H1 (cell line): ENCODE measurements at regions not wholly inside any gene's neighbourhood (a gene's known extent, or its start where the extent isn't known, plus 50 kb on each side); places are given as distances from the start of the nearest gene placed in this dataset.

Experiments used
- CTCF ChIA-PET: fragments of 300-600 bp; sonication (Branson Sonifier 250); formaldehyde crosslinking; loops from one replicate; lab custom pipeline; 2021; ENCODE audit not compliant: partially characterized antibody; lab: Charles Lee
- POLR2A ChIA-PET: fragments of 300-600 bp; sonication (Branson Sonifier 250); formaldehyde crosslinking; loops from one replicate; lab custom pipeline; 2021; ENCODE audit warnings: inconsistent platforms; ENCODE audit not compliant: partially characterized antibody; lab: Charles Lee
- DNase-seq, 2 experiments: peaks; one replicate each; pipeline versions ENCODE4 v3.0.0 to v3.0.0-alpha.2; 2010 to 2022; ENCODE audit warnings: low spot score in 2 of 2, low read depth in 1 of 2, mixed read lengths in 1 of 2
- FAIRE-seq: peaks from 2 replicates; lab custom pipeline; 2011; peaks lifted over from hg19 to GRCh38; lab: Jason Lieb, UNC
- H2AFZ ChIP-seq: 2 replicates; pipeline ENCODE4 v1.8.1; 2012; ENCODE audit warnings: low read length, inconsistent platforms
- H2AK5ac ChIP-seq: 2 replicates; pipeline ENCODE4 v1.6.1; 2013; ENCODE audit warnings: low read depth, low read length
- H2BK120ac ChIP-seq: replicated peaks from 2 replicates; pipeline ENCODE3; 2013; ENCODE audit warnings: low read depth, low read length, inconsistent platforms
- H2BK12ac ChIP-seq: 2 replicates; pipeline ENCODE4 v1.6.1; 2013; ENCODE audit warnings: low read depth, low read length
- H2BK15ac ChIP-seq: 2 replicates; pipeline ENCODE4 v1.6.1; 2013; ENCODE audit warnings: low read length
- H2BK20ac ChIP-seq: 2 replicates; pipeline ENCODE4 v1.6.1; 2013; ENCODE audit warnings: low read length
- H2BK5ac ChIP-seq: 2 replicates; pipeline ENCODE4 v1.6.1; 2013; ENCODE audit warnings: low read depth, low read length
- H3K14ac ChIP-seq: 2 replicates; pipeline ENCODE4 v1.6.1; 2013; ENCODE audit warnings: inconsistent platforms; ENCODE audit not compliant: insufficient read length
- H3K18ac ChIP-seq: 2 replicates; pipeline ENCODE4 v1.6.1; 2013; ENCODE audit warnings: low read length; ENCODE audit errors: extremely low read depth
- H3K23ac ChIP-seq: 2 replicates; pipeline ENCODE4 v1.6.1; 2013; ENCODE audit warnings: inconsistent platforms; ENCODE audit not compliant: insufficient read length
- H3K23me2 ChIP-seq: 2 replicates; pipeline ENCODE4 v1.6.1; 2013; ENCODE audit warnings: low read depth, low read length
- H3K27ac ChIP-seq: 2 replicates; pipeline ENCODE4 v1.6.1; 2011; ENCODE audit warnings: low read depth, low read length, inconsistent platforms
- H3K27me3 ChIP-seq, 4 experiments: replicated peaks in 1 of 4; 1 replicate in 1 of 4; 2 replicates in 3 of 4; pipeline versions ENCODE4 v1.6.1 to v1.8.1; 2011 to 2013; ENCODE audit warnings: low read length in 3 of 4, mild to moderate bottlenecking in 3 of 4, inconsistent platforms in 2 of 4, mixed read lengths in 2 of 4, moderate library complexity in 1 of 4; ENCODE audit not compliant: control insufficient read depth in 3 of 4, insufficient read depth in 3 of 4; ENCODE audit errors: extremely low read depth in 1 of 4
- H3K36me3 ChIP-seq, 4 experiments: 2 replicates each; pipeline versions ENCODE4 v1.6.1 to v1.8.1; 2011 to 2013; ENCODE audit warnings: mild to moderate bottlenecking in 4 of 4, low read length in 3 of 4, moderate library complexity in 2 of 4, control low read depth in 1 of 4, inconsistent platforms in 1 of 4; ENCODE audit not compliant: insufficient read depth in 4 of 4, control insufficient read depth in 2 of 4
- H3K4ac ChIP-seq: replicated peaks from 2 replicates; pipeline ENCODE3; 2013; ENCODE audit warnings: low read length, low read depth, mixed read lengths, inconsistent platforms; ENCODE audit not compliant: insufficient read length
- H3K4me1 ChIP-seq, 4 experiments: replicated peaks in 1 of 4; 1 replicate in 1 of 4; 2 replicates in 3 of 4; pipeline versions ENCODE4 v1.6.1 to v1.8.1; 2011 to 2013; ENCODE audit warnings: low read length in 3 of 4, inconsistent platforms in 2 of 4, mixed read lengths in 1 of 4; ENCODE audit not compliant: insufficient read depth in 4 of 4, control insufficient read depth in 3 of 4
- H3K4me2 ChIP-seq, 2 experiments: 2 replicates each; pipeline versions ENCODE4 v1.6.1 to v1.8.1; 2011 to 2013; ENCODE audit warnings: low read depth in 2 of 2, low read length in 2 of 2, control low read depth in 1 of 2, inconsistent platforms in 1 of 2, mild to moderate bottlenecking in 1 of 2; ENCODE audit not compliant: insufficient read depth in 1 of 2
- H3K4me3 ChIP-seq, 4 experiments: fragments of 200-600, 300-600 bp in 1 of 4; sonication (generic), shearing (Covaris generic), sonication (Bioruptor Twin) in 1 of 4; 2 replicates each; pipeline versions ENCODE4 v1.5.1 to v1.8.1; 2011 to 2016; ENCODE audit warnings: low read length in 4 of 4, low read depth in 3 of 4, control low read depth in 2 of 4, inconsistent platforms in 2 of 4, mild to moderate bottlenecking in 2 of 4, mixed read lengths in 1 of 4, moderate library complexity in 1 of 4; ENCODE audit not compliant: insufficient read depth in 2 of 4; ENCODE audit errors: extremely low read depth in 1 of 4
- H3K56ac ChIP-seq: replicated peaks from 2 replicates; pipeline ENCODE3; 2013; ENCODE audit warnings: low read depth, mild to moderate bottlenecking, mixed read lengths, low read length, inconsistent platforms; ENCODE audit not compliant: insufficient read length
- H3K79me1 ChIP-seq: 2 replicates; pipeline ENCODE4 v1.6.1; 2013; ENCODE audit warnings: low read depth, low read length, control low read depth
- H3K79me2 ChIP-seq, 2 experiments: 2 replicates each; pipeline versions ENCODE4 v1.6.1 to v1.8.1; 2012 to 2013; ENCODE audit warnings: low read length in 2 of 2, mild to moderate bottlenecking in 2 of 2, inconsistent platforms in 1 of 2; ENCODE audit not compliant: insufficient read depth in 2 of 2, control insufficient read depth in 1 of 2
- H3K9ac ChIP-seq, 4 experiments: replicated peaks in 1 of 4; 1 replicate in 1 of 4; 2 replicates in 3 of 4; pipeline versions ENCODE4 v1.6.1 to v1.8.1; 2011 to 2013; ENCODE audit warnings: low read depth in 3 of 4, low read length in 3 of 4, control low read depth in 2 of 4, mild to moderate bottlenecking in 2 of 4, moderate library complexity in 2 of 4, inconsistent platforms in 1 of 4; ENCODE audit errors: extremely low read depth in 1 of 4
- H3K9me3 ChIP-seq, 2 experiments: 2 replicates each; pipeline versions ENCODE4 v1.6.1 to v1.8.1; 2012 to 2013; ENCODE audit warnings: mild to moderate bottlenecking in 2 of 2, moderate library complexity in 2 of 2, control low read depth in 1 of 2, inconsistent platforms in 1 of 2, low read depth in 1 of 2, low read length in 1 of 2, mixed read lengths in 1 of 2; ENCODE audit not compliant: insufficient read depth in 2 of 2
- H4K20me1 ChIP-seq, 2 experiments: replicated peaks in 1 of 2; 2 replicates each; pipeline versions ENCODE3 to v1.8.1; 2011 to 2013; ENCODE audit warnings: inconsistent platforms in 2 of 2, low read length in 2 of 2, mild to moderate bottlenecking in 1 of 2; ENCODE audit not compliant: insufficient read depth in 2 of 2, control insufficient read depth in 1 of 2
- H4K5ac ChIP-seq: 2 replicates; pipeline ENCODE4 v1.6.1; 2013; ENCODE audit warnings: low read length, low read depth, mixed read lengths, inconsistent platforms; ENCODE audit not compliant: insufficient read length
- H4K8ac ChIP-seq: 2 replicates; pipeline ENCODE4 v1.8.0; 2013; ENCODE audit warnings: mild to moderate bottlenecking, moderate library complexity, low read length, inconsistent platforms; ENCODE audit not compliant: insufficient read depth; ENCODE audit errors: extremely low read depth
- H4K91ac ChIP-seq: replicated peaks from 2 replicates; pipeline ENCODE3; 2013; ENCODE audit warnings: low read length, mixed read lengths, inconsistent platforms; ENCODE audit not compliant: insufficient read length
- CBX5 ChIP-seq: fragments of 300-800, 300-1000 bp; sonication (generic); IDR thresholded peaks from 2 replicates; pipeline ENCODE4 v1.7.1; 2016; ENCODE audit warnings: antibody characterized with exemption, low read length, low read depth
- CREB1 ChIP-seq: IDR thresholded peaks from 2 replicates; pipeline ENCODE4 v1.6.1; 2012; ENCODE audit warnings: inconsistent platforms
- GABPA ChIP-seq: IDR thresholded peaks from 2 replicates; pipeline ENCODE4 v1.6.1; 2011; ENCODE audit warnings: mild to moderate bottlenecking, low read length, moderate library complexity, borderline replicate concordance; ENCODE audit not compliant: insufficient read depth
- MAFK ChIP-seq: IDR thresholded peaks from 2 replicates; pipeline ENCODE4 v1.6.1; 2012; ENCODE audit warnings: low read depth, mild to moderate bottlenecking, improper control_type of control experiment, low read length
- TAF1 ChIP-seq: IDR thresholded peaks from 2 replicates; pipeline ENCODE4 v1.6.1; 2011; ENCODE audit warnings: mild to moderate bottlenecking, low read depth, low read length
- USF2 ChIP-seq: IDR thresholded peaks from 2 replicates; pipeline ENCODE4 v1.6.1; 2011; ENCODE audit warnings: low read length, improper control_type of control experiment
- WGBS, 2 experiments: shearing (Covaris generic) in 1 of 2; methylation state at CpG; one replicate each; pipeline versions ENCODE4 v1.1.6 to v1.1.7; 2013 to 2015; ENCODE audit warnings: low lambda C conversion rate in 2 of 2, mixed read lengths in 2 of 2, inconsistent platforms in 1 of 2, low coverage in 1 of 2, missing lambda C conversion rate in 1 of 2; ENCODE audit not compliant: insufficient replicate concordance in 2 of 2, insufficient coverage in 1 of 2, insufficient read length in 1 of 2; ENCODE audit errors: extremely low coverage in 1 of 2, missing lambda C conversion rate in 1 of 2; 5-methylcytosine and 5-hydroxymethylcytosine counted together
- TF ChIP-seq, protein P1 (sequence below): IDR thresholded peaks from 2 replicates; pipeline ENCODE4 v1.6.1; 2012; ENCODE audit warnings: inconsistent platforms

GRCh38 chr22:49648053-49648452 lies 179.6 kb downstream of the BRD1 start:
- Histone ChIP-seq H2AFZ (no peak overlapping the region), H4K8ac (no peak overlapping the region; the same call in 1 of the 2 replicates), H2BK120ac (no peak overlapping the region), H3K36me3 (no peaks in the 10 kb centered on the region), H3K23me2 (peaks cover 9% of the 10 kb centered on the region; the same call in 1 of the 2 replicates), H3K27ac (no peak overlapping the region), H2BK20ac (no peak overlapping the region), H3K23ac (no peak overlapping the region), H4K20me1 (peaks cover 0 to 1% of the 10 kb centered on the region in 2 experiments), H2BK15ac (no peak overlapping the region)
- POLR2A ChIA-PET, result no interaction called here
- 91% methylated on average over 16 of the region's 16 CpGs; no CpG with 5 or more reads in 1 of the 2 experiments for WGBS, 2 experiments
- TF ChIP-seq, protein P1, sequence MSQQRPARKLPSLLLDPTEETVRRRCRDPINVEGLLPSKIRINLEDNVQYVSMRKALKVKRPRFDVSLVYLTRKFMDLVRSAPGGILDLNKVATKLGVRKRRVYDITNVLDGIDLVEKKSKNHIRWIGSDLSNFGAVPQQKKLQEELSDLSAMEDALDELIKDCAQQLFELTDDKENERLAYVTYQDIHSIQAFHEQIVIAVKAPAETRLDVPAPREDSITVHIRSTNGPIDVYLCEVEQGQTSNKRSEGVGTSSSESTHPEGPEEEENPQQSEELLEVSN, result no peak
- TF ChIP-seq USF2 (no peak), CBX5 (no peak), GABPA (no peak), TAF1 (no peak), MAFK (no peak), CREB1 (no peak)
- TF ChIP-seq, all 59 proteins: peak for 0
- no peak overlapping the region for H2AK5ac ChIP-seq
- H3K18ac ChIP-seq, result no peak overlapping the region
- H3K14ac ChIP-seq, result no peak overlapping the region
- CTCF ChIA-PET, result interaction anchor here (1.2 to 1.3 kb wide), 2 partner anchors 10 to 197 kb away, joined by 3 to 4 read pairs; no protein-coding TSS in a partner anchor
- H3K4ac ChIP-seq, result no peak overlapping the region
- no peak overlapping the region for H3K4me3 ChIP-seq
- H2BK12ac ChIP-seq, result no peak overlapping the region
- no peaks in the 10 kb centered on the region for H3K9me3 ChIP-seq
- no peaks in the 10 kb centered on the region for H3K79me1 ChIP-seq
- H3K79me2 ChIP-seq, result no peaks in the 10 kb centered on the region
- no peak overlapping the region for H3K9ac ChIP-seq
- DNase-seq (no peak), FAIRE-seq (no peak)
- H3K56ac ChIP-seq, result no peak overlapping the region
- H3K4me2 ChIP-seq, result no peak overlapping the region
- H4K5ac ChIP-seq, result no peak overlapping the region
- H2BK5ac ChIP-seq, result no peak overlapping the region
- peaks cover 0 to 2% (median 0%) of the 10 kb centered on the region in 4 experiments; a peak in 1 of 7 replicates for H3K4me1 ChIP-seq
- H3K27me3 ChIP-seq, result no peaks in the 10 kb centered on the region
- H4K91ac ChIP-seq, result no peak overlapping the region
